Parathyroid adenoma (tissue), 2 donors: ENCODE measurements at regions not wholly inside any gene's neighbourhood (a gene's known extent, or its start where the extent isn't known, plus 50 kb on each side); places are given as distances from the start of the nearest gene placed in this dataset.

ENCODE experiments used
- H2AFZ ChIP-seq: fragments of 300-600 bp; sonication (generic); one replicate; pipeline ENCODE4 v1.7.0; 2017; ENCODE audit warnings: antibody characterized with exemption, mild to moderate bottlenecking
- H3K27ac ChIP-seq: fragments of 300-600 bp; sonication (generic); one replicate; pipeline ENCODE4 v1.7.0; 2017
- H3K27me3 ChIP-seq: fragments of 300-600 bp; sonication (generic); one replicate; pipeline ENCODE4 v1.7.0; 2017; ENCODE audit warnings: low read length; ENCODE audit not compliant: control insufficient read depth, insufficient read depth
- H3K36me3 ChIP-seq: fragments of 300-600 bp; sonication (generic); one replicate; pipeline ENCODE4 v1.7.0; 2017; ENCODE audit warnings: low read length; ENCODE audit not compliant: control insufficient read depth, insufficient read depth
- H3K4me1 ChIP-seq: fragments of 300-600 bp; sonication (generic); one replicate; pipeline ENCODE4 v1.7.0; 2017; ENCODE audit warnings: control low read depth
- H3K4me2 ChIP-seq: fragments of 300-600 bp; sonication (generic); one replicate; pipeline ENCODE4 v1.7.0; 2017; ENCODE audit warnings: low read length
- H3K4me3 ChIP-seq: fragments of 300-600 bp; sonication (generic); one replicate; pipeline ENCODE4 v1.7.0; 2017; ENCODE audit warnings: low read depth, low read length
- H3K79me2 ChIP-seq: fragments of 300-600 bp; sonication (generic); one replicate; pipeline ENCODE4 v1.7.0; 2017; ENCODE audit warnings: control low read depth
- H3K9ac ChIP-seq: fragments of 300-600 bp; sonication (generic); one replicate; pipeline ENCODE4 v1.7.0; 2017; ENCODE audit warnings: mild to moderate bottlenecking
- H3K9me3 ChIP-seq: fragments of 300-600 bp; sonication (generic); one replicate; pipeline ENCODE4 v1.7.0; 2017; ENCODE audit warnings: low read length; ENCODE audit not compliant: control insufficient read depth
- CTCF ChIP-seq: fragments of 300-600 bp; sonication (generic); IDR thresholded peaks from one replicate; pipeline ENCODE4 v1.7.0; 2017; ENCODE audit warnings: antibody characterized with exemption, mild to moderate bottlenecking
- donor health status: primary hyperparathyroidism.

- no peaks in the 10 kb centered on the region for H3K27me3 ChIP-seq
These were observed 228.5 kb downstream of the RBFOX3 start for GRCh38 chr17:79382313-79382712.

DNA sequence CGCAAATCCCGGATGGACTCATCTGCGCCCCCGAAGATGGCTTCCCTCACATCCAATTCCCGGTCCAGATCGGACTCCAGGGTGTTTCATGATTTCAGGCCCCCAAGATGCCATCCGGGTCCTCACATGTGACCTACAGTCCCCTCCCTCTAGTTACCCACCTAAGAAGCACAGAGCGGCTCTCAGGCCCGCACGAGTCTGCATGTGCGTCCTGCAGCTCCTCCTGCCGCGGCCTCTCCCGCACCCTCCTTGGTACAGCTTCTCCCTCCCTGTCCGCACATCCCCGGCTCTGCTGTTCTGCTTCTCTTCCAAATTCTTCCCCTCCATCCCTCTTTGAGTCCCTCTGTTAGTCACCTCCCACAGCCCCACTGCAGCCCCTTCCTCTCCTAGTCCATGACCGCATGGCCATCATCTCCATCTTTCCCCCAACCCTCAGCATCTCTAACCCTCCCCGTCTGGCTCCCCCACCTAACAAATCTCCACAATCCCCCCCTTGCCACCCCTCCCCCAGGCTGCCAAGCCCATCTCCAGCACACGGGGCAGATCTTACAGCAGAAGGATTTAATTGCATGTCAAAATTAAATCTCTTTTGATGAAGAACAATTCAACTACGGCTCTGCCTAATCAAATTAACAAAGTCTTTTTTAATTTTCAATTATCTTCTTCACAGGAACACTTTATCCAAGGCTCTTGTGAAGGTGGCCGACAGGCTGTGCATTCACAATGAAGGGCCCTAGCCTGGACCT, 231.0 kb downstream of the RBFOX3 start:
- Histone ChIP-seq H2AFZ (no peak overlapping the region), H3K4me3 (no peak overlapping the region), H3K79me2 (no peaks in the 10 kb centered on the region), H3K4me2 (no peak overlapping the region), H3K27me3 (no peaks in the 10 kb centered on the region), H3K9ac (no peak overlapping the region), H3K36me3 (no peaks in the 10 kb centered on the region), H3K4me1 (no peaks in the 10 kb centered on the region), H3K27ac (no peak overlapping the region), H3K9me3 (no peaks in the 10 kb centered on the region)
- no peak for TF ChIP-seq CTCF

More at GRCh38 chr17:79382313-79382712, 228.5 kb downstream of the RBFOX3 start:
- Histone ChIP-seq H3K4me1 (no peaks in the 10 kb centered on the region), H3K79me2 (no peaks in the 10 kb centered on the region), H2AFZ (no peak overlapping the region), H3K4me2 (no peak overlapping the region), H3K9me3 (no peaks in the 10 kb centered on the region), H3K27ac (no peak overlapping the region), H3K4me3 (no peak overlapping the region), H3K36me3 (no peaks in the 10 kb centered on the region), H3K9ac (no peak overlapping the region)
- TF ChIP-seq CTCF, result no peak

DNA sequence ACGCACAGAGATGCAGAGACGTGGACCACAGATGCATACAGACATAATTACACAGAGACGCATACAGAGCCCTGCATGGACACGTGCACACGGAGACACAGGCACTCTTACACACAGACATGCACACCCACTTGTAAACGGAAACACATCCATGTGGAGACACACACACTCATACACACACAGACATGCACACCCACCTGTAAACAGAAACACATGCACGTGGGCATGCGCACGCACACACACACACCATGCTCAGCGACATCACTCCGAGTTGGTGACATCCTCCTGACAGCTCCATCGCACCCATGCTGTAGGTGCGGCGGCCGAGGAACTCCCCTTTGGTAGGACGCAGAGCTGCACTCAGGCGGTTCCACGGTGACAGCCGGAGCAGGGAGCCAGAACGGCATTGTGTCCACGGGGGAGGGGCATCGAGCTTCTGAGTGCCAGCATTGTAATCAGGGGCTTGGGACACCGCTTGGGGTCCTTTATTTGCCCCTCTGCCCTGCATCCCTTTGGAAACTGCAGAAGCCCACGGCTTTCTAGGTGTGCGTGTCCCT, 233.5 kb downstream of the RBFOX3 start:
- H3K36me3 ChIP-seq, result no peaks in the 10 kb centered on the region
- no peaks in the 10 kb centered on the region for H3K9me3 ChIP-seq

GRCh38 chr17:79374807-79375206, 236.0 kb downstream of the RBFOX3 start:
- Histone ChIP-seq H3K4me3 (no peak overlapping the region), H3K27ac (no peak overlapping the region), H3K9me3 (no peaks in the 10 kb centered on the region), H3K36me3 (no peaks in the 10 kb centered on the region), H3K27me3 (no peaks in the 10 kb centered on the region), H2AFZ (no peak overlapping the region), H3K9ac (no peak overlapping the region), H3K4me1 (no peaks in the 10 kb centered on the region), H3K4me2 (no peak overlapping the region), H3K79me2 (no peaks in the 10 kb centered on the region)
- TF ChIP-seq CTCF, result no peak

More for the DNA sequence above, 233.5 kb downstream of the RBFOX3 start:
- Histone ChIP-seq H3K27me3 (no peaks in the 10 kb centered on the region), H3K79me2 (no peaks in the 10 kb centered on the region), H2AFZ (no peak overlapping the region), H3K4me3 (no peak overlapping the region), H3K27ac (no peak overlapping the region), H3K9ac (no peak overlapping the region), H3K4me1 (no peaks in the 10 kb centered on the region), H3K4me2 (no peak overlapping the region)
- TF ChIP-seq CTCF, result no peak
